GDM1 (cell line): ENCODE measurements at regions not wholly inside any gene's neighbourhood (a gene's known extent, or its start where the extent isn't known, plus 50 kb on each side); places are given as distances from the start of the nearest gene placed in this dataset.
"Not testable (repeated sequence)": the region's sequence is repeated elsewhere in the genome, so short reads cannot be mapped to it uniquely, and the experiment has no call there.

ENCODE experiments used
- DNase-seq: peaks from one replicate; lab custom pipeline; 2025; lab: John Stamatoyannopoulos, UW

DNA sequence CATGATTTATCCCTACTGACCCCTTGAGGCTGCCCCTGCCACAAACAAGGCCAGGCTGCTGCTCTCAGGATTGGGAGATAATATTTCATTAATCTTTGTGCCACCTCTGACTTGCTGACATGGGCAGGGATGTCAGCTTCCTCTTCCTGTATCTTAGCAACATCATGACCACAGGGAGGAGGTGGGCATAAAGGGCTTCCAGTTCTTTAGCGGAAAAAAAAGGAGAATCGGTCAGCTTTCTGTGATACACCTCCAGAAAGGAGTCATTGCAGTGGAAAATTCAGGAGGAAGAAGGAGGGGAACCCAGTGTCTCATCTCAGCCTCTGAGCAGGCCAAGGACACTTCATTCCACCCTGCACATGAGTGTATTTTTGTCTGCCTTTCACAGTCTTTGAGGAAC lies 206.8 kb upstream of the SDK2 start:
- peak; percentile 17 for DNase-seq

DNA sequence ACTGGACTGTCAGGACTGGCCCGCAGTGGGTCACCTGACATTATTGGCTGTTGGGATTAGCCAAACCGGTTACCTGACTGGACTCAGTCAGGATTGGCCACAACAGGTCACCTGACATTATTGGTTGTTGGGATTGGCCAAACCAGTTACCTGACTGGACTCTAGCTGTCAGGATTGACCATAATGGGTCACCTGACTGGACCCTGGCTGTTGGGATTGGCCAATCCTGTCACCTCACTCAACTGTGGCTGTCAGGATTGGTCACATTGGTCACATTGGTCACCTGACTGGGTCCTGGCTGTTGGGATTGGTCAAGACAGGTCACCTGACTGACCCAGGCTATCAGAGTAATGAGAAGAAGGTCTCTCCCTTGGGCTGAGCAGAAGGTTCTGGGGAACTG lies 207.7 kb upstream of the SDK2 start:
- DNase-seq = no peak

DNA sequence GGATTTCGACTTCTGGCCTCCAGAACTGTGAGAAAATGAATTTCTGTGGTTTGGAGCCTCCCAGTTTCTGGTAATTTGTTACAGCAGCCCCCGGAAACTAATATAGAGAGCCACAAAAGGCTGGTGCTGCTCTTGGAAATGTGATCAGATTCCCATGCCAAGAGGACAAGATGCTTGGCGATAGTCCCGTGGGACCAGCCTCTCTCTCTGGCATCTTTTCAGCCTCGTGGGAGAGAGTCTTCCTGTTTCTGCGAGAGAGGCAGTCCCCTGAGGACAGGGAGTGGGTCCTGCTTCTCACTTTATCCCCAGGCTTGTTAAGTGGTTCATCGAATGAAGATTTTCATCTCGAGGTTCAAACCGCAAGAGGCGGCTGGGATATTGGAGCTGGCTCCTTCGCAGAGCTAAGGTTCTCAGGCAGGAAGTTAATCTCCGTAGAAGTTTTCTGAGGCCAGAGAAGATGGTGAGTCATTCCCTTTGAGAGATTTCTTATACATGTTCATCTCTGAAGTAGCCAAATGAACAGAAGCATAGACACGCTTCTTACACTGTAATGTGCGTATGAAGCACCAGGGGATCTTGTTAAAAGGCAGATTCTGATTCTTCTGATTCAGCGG lies 211.6 kb upstream of the SDK2 start:
- DNase-seq = no peak

DNA sequence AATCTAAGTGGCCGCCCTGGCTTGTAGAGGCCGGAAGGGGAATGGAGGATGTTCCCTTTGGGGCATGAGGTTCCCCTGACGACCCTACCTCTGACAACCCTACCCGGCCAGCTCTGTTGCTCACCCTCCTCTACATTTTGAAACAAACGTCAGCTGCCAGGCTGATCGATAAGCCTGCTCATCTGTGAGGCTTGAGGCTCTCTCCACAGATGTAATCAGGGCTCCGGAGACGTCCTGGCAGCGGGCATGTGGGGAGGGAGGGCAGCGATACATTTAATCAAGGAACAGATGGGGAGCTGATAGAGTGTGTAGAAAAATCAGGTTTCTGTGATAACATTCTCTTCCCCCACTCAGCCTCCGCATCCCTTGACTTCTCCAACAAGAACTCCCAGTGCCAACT lies 212.3 kb upstream of the SDK2 start:
- no peak for DNase-seq

DNA sequence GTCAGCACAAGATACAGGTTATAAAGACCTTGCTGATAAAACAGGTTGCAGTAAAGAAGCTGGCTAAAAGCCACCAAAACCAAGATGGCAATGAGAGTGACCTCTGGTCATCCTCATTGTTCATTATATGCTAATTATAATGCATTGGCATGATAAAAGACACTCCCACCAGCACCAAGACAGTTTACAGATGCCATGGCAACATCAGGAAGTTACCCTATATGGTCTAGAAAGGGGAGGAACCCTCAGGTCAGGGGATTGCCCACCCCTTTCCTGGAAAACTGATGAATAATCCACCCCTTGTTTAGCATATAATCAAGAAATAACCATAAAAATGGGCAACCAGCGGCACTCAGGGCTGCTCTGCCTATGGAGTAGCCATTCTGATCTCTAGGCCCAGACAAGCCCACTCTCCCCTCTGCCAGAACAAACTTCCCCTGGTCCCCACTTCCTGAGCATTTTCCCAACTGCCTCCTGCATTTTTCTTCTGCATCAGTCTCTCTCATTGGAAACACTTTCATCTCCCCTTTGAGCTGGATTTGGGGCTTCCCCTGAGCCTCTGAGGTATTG lies 215.3 kb upstream of the SDK2 start:
- DNase-seq = not testable (repeated sequence)

DNA sequence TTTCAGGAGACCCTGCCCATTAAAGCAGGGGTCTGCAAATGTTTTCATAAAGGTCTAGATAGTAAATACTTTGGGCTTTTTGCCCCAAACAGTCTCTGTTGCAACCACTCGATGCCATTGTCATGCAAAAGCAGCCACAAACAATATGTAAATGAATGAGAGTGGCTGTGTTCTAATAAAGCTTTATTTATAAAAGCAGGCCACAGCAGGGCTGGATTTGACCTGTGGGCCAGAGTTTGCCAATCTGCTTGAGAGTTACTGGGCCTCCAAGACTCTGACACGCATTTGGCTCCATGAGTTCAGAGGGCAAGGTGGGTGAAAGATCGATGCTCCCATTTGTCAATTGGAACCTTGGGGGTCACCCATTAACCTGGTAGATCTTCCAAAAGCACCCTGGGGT lies 217.3 kb upstream of the SDK2 start:
- DNase-seq = no peak

DNA sequence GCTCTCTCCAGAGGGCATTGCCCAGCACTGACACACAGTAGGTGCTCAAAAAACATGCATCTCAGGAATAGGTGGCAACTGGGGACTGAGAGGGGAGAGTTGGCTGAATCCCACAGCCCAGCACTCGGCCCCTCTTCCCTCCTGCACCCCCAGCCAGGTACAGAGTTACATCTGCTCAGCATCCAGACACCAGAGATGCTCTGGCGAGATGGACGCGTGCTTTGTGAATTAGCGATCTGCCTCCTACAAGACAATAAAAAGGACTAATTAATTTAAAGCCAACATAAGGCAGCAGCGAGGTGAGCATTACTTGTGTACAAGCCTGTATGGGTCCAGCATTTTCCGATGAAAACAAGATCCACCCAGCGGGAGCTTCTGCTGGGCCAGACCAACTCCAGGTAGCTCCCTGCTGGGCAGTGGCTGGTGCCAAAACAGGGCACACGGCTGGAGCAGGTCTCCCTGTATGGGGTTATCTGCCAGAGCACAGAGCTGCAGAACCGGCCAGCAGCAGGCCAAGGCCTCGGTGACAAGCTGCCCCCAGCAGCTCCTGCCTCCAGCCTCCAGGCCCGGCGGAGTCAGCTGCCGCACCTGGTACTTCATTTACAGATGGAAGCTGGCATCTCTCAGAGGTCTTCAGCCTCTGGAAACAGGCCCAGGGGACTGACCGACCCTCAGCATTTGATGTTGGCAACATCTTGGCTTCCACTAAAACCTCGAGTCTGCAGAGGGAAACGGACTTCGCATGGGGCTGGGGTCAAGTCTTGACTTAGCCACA lies 219.7 kb upstream of the SDK2 start:
- DNase-seq = no peak

DNA sequence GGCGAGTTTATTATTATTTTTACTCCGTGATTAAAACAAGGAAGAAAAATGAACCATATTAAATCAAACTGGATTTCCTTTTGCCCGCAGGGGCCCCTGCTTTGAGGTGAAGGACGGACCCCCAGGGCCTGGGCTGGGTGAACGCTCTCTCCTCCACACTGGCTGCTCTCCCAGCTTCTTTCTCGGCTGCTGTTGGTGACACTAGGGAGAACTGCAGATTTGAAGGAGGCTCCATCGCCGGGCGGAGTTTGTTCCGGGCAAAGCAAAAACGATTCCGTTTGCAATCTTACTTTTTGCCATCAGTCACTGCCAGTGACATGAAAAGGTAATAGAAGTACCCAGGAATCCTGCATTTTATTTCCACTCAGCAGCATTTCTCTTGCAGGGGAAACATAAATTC lies 221.6 kb upstream of the SDK2 start:
- DNase-seq = no peak

DNA sequence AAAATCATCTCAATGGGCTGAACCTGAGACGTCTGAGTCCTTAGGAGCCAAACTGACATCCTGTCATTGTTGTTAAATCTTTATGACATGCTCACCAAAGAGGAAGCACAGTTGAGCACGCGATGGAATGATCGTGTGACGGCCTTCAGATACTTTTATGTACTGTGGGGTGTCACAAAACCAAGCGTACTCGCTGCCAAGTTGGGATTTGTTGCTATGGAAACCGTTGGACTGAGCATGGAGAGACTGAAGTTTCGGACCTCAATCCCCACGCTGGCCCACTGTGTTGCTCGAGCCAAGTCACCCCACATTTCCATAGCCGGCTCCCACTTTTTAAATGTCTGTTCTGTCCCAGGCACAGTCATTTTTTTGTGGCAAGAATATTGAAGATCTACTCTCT lies 222.8 kb upstream of the SDK2 start:
- no peak for DNase-seq

DNA sequence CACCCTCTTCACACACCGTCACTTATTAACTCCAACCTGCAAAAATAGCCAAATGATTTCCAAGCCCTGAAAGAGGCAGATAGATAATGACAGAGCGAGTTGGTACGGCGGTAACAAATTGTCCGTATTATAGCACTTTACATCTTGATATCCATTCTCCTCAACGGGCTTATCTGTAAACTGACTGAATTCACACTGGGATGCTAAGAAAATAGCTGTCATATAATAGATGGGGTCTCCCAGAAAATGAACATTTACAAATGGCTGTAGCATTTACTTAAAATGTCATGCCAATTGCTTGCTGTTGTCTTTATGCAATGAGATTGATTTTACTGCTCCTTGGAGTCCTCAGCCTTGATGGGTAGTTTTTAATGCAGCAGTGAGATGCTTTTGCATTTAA lies 225.8 kb upstream of the SDK2 start:
- no peak for DNase-seq

DNA sequence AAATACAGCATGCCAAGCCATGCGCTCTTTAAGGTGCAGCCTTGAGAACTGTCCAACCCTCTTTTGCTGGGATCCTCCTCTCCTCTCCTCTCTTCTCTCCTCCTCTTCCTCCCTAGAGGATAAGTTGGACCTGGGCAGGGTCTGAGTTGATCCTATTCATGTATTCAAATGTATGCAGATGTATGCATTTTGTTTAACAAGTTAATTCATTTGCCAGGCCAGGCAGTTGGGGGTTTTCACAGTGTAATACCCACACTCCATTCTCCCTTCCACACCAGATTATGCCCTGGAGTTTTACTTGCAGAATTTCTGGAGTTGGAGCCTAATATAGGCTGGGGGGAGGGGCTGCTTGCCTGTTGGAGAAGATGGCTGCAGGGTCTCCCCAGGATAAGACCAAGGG lies 226.2 kb upstream of the SDK2 start:
- DNase-seq = no peak

DNA sequence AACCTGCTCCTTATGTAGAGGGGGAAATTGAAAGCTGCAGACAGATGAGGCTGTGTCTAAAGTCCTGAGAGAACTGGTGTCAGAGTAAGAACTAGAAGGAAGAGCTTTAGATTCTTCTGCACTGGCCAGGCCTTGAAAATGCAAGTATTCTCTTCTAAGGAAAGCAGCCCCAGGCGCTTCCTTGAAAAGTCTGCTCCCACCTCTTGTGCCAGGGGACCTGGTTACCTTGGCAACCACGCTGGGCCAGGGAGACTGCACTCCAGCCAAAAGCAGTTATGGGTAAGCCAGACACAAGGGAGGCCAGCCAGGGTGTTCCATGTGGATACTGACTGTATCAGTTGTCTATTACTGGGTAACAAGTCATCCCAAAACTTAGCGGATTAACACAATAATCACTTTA lies 228.6 kb upstream of the SDK2 start:
- DNase-seq = no peak

DNA sequence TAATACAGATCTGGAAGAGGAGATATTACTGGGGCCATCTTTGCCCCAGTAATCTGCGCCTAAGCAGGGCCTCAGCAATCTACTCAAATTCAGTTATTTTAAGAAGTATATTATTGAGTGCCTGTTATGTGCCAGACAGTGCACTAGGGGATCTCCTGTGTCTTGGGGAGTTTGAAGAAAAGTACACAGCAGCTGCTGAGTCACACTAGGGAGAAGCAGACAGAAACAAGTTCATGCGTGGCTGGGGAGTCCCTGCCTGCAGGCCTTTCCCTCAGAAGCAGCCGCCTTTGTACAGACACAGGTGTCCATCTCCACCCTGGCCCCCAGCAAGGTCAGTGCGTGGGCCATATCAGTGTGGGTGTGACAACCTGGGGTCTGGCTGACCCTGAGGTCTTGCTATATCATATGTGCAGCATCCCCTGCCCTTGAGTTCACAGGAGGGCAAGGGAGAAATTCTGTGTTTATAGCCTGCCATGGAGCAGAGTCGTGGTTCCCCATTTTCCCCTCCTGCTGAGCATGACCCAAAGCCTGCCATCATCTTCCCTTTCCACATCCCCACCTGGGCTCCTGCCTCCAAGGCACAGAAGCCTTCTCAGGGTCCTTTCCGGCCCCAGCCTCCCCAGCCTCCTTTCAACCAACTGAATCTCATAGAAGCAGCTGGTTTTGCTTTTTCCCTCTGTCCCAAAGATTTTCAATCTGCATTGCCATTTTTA lies 229.9 kb upstream of the SDK2 start:
- no peak for DNase-seq

DNA sequence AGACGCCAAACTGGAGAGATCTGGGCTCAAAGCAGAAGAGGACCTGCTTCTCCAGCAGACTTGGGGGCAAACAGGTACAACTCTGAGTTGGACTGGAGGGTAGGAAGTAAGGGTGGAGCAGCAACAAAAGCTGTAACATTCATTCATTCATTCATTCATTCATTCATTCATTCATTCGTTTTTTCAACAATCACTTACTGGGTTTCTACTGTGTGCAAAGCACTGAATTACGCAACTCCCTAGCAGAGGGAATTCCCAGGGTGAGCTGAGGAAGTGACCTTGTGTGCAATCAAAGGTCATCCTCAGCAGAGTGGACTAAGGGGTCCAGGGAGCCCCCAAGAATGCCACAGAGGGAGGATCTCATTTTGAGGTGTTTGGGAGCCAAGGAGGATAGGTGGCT lies 231.1 kb upstream of the SDK2 start:
- no peak for DNase-seq

DNA sequence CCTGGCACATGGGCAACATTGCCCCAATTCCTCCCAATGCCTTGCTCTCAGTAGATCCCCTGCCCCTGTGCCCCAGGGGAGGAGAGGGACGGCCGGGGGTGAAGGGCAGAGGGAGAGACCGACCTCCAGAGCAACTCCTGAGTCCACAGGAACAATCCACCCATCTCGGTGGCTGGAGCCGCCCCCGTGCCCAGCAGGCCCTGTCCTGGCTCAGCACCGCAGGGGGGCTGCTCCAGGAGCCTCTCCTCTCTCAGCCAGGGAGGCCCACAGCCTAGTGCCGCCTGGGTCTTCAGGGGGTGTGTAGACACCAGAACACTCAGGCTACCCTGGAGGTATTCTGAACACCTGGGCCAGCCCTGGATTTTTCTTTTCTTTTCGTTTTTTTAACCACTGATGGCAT lies 233.7 kb upstream of the SDK2 start:
- no peak for DNase-seq

DNA sequence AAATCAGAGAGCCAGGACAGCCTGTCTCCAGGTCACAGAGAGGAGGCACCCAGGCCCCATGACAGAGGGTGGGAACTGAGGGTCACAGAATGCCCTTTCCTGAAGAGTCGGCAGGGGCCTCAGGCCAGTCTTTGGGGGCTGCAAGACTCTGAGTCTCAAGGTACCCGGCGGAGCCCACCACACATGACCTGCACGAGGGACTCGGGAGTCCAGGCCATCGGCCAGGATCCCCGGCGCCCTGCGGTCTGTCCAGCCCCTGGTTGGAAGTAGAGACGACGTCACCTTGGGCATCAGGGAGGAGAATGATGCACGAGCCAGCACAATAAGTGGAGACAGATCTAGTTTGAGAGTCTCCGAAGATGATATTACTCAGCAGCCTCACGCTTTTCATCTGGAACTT lies 234.7 kb upstream of the SDK2 start:
- DNase-seq = no peak

DNA sequence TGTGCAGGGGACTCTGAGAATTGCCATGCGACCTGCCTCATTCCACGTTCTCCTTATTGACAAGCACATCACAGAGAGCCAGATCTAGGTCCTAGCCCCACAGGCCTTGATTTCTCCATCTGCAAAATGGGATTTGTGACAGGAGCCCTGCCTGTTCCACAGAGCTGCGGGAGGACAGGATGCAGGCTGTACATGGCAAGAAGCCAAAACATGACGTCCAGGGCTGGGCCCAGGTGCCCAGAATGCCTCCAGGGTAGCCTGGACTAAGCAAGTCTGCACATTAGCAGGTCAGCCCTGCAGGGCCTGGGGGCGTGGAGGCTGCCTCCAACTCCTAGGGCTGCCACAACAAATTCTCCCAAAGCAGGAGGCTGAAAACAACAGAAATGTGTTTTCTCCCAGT lies 235.7 kb upstream of the SDK2 start:
- no peak for DNase-seq

DNA sequence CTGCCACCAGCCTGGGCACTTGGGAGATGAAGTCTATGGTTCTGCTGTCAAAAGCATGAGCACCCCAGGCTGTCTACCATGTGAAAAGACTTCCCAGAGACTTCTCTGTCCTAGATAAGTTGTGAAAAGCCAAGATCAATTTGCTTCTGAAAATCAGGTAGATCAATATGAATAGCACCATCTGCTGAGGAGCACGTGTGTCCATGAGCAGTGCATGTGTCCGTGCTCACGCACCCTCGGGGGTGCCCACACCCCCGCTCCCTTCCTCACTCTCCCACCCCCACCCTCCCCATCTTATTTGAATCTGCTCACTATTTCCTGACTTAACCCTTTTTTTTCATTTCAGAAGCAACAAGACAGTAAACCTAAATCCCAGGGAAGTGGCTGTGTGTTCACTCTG lies 238.3 kb upstream of the SDK2 start:
- DNase-seq = no peak

DNA sequence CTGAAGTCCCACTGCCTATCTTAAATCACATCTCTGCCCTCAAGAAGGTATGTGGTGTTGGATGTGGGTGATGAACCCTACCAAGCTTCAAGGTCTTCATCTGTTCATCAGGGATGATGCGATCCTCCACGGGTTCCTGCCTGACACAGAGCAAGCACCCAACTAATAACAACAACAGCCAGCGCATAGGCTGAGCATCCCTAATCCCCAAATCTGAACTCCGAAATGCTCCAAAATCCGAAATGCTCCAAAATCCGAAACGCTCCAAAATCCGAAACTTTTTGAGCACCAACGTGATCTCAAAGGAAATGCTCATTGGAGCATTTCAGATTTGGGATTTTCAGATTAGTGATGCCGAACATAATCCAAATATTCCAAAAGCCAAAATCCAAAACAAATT lies 238.9 kb upstream of the SDK2 start:
- no peak for DNase-seq

DNA sequence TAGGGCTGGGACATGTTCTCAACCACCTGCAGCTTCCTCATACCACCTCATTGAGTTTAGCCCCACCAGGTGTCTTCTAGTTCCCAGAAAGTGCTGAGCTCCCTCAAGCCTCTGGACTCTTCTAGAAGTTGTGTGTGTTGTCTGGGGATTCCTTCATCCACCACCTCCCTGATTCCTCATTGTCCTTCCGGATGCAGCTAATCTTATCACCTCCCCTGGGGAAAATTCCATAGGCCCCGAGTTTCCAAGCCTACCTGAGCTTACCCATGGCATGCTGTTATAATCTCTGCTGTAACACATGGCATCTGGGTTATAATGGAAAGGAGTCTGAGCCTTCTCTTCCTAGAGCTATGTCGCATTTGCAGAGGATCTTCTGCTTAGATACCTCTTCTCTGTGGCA lies 243.5 kb upstream of the SDK2 start:
- DNase-seq = no peak

DNA sequence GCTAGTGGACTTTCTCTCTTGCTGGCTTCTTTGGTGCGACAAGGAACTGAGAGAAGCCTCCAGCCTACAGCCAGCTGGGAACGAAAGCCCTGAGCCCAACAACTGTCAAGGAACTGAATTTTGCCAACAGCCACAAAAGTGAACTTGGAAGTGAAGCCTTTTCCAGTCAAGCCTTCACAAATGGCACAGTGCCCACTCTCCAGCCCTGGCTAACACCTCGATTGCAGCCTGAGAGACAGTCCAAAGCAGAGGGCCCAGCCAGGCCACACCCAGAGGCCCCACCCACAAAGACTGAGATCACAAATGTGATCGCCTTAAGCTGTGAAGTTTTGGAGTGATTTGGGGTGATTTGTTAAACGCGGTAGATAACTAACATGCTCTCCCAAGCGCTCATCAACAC lies 244.6 kb upstream of the SDK2 start:
- no peak for DNase-seq

DNA sequence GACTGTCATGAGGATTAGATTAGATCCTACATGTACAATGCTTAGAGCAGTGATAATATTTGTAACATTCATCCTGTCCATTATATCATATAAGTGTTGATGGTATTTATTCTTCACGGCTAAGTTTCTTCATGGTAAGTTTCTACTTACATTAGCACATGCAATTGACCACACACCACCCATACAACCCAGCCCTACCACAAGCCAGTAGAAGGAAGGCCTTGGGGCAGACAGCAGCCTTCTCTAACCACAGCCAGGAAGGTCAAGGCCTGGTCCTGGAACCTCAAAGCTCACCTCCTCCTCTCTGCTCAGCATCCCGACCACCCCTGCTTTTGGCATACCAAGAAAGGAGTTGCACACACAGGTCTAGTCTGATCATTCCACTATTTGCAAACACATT lies 245.2 kb upstream of the SDK2 start:
- no peak for DNase-seq

DNA sequence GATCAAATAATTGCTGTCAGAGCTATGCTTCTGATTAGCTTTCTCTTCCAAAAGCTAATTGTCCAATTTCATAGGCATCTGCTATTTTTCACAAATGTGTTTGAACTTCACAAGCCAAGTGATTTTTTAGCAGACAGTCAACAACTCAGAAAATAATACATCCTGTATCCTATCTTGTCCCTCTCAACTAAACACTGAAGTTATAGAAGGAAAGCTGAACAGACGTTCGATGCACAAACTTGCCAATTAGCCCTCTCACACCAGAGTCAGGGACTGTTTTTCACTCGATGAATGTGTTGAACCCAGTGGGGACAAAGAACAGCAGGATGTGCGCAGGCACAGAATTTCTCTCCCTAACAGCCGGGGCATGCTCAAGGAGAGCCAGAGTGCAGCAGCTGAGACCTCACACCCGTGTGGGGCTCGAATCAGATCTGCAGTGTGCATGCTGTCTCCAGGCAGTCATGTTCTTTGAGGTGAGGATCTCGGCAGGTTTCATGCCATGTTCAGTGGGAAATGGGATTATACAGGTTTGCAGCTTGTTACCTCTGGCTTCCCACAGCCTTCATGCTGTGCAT lies 246.7 kb upstream of the SDK2 start:
- no peak for DNase-seq
